H9 (cell line): ENCODE measurements at regions not wholly inside any gene's neighbourhood (a gene's known extent, or its start where the extent isn't known, plus 50 kb on each side); places are given as distances from the start of the nearest gene placed in this dataset.

Experiments
- DNase-seq: peaks from one replicate; pipeline ENCODE4 v3.0.0-alpha.2; 2017
- H2AFZ ChIP-seq: one replicate; pipeline ENCODE4 v1.6.1; 2013; ENCODE audit warnings: mild to moderate bottlenecking, low read length, control low read depth, moderate library complexity
- H2AK5ac ChIP-seq: 2 replicates; pipeline ENCODE4 v1.6.1; 2013; ENCODE audit warnings: low read length, control low read depth, mixed read lengths; ENCODE audit not compliant: insufficient read length
- H2BK120ac ChIP-seq: one replicate; pipeline ENCODE4 v1.6.1; 2013; ENCODE audit warnings: low read depth, mild to moderate bottlenecking, low read length, control low read depth, inconsistent platforms; ENCODE audit not compliant: poor library complexity, severe bottlenecking
- H2BK12ac ChIP-seq: 2 replicates; pipeline ENCODE4 v1.6.1; 2013; ENCODE audit warnings: low read length, control low read depth, mixed read lengths, low read depth; ENCODE audit not compliant: insufficient read length
- H2BK15ac ChIP-seq: 2 replicates; pipeline ENCODE4 v1.6.1; 2013; ENCODE audit warnings: low read depth, low read length, control low read depth
- H2BK20ac ChIP-seq: one replicate; pipeline ENCODE4 v1.6.1; 2013; ENCODE audit warnings: low read depth, mild to moderate bottlenecking, low read length, control low read depth, inconsistent platforms; ENCODE audit not compliant: poor library complexity, severe bottlenecking
- H2BK5ac ChIP-seq: 2 replicates; pipeline ENCODE4 v1.6.1; 2013; ENCODE audit warnings: low read length, control low read depth, mixed read lengths; ENCODE audit not compliant: insufficient read length
- H3K14ac ChIP-seq: 2 replicates; pipeline ENCODE4 v1.6.1; 2013; ENCODE audit warnings: low read length, control low read depth; ENCODE audit not compliant: insufficient read depth
- H3K18ac ChIP-seq: 2 replicates; pipeline ENCODE4 v1.6.1; 2013; ENCODE audit warnings: low read depth, mild to moderate bottlenecking, mixed read lengths, low read length, control low read depth; ENCODE audit not compliant: insufficient read length
- H3K23ac ChIP-seq: 2 replicates; pipeline ENCODE4 v1.6.1; 2013; ENCODE audit warnings: low read length, control low read depth, mixed read lengths, low read depth; ENCODE audit not compliant: insufficient read length
- H3K23me2 ChIP-seq: 2 replicates; pipeline ENCODE4 v1.6.1; 2013; ENCODE audit warnings: low read depth, mild to moderate bottlenecking, mixed read lengths, low read length, control low read depth; ENCODE audit not compliant: insufficient read length, poor library complexity, severe bottlenecking
- H3K27ac ChIP-seq: 2 replicates; pipeline ENCODE4 v1.5.1; 2013; ENCODE audit warnings: low read length, control low read depth, mixed read lengths, low read depth; ENCODE audit not compliant: insufficient read length
- H3K27me3 ChIP-seq: 2 replicates; pipeline ENCODE4 v1.6.1; 2013; ENCODE audit warnings: low read length, control low read depth, inconsistent platforms; ENCODE audit not compliant: insufficient read depth
- H3K4ac ChIP-seq: 2 replicates; pipeline ENCODE4 v1.6.1; 2013; ENCODE audit warnings: low read depth, mild to moderate bottlenecking, control low read depth, inconsistent platforms, low read length, moderate library complexity
- H3K4me1 ChIP-seq: 2 replicates; pipeline ENCODE4 v1.6.1; 2013; ENCODE audit warnings: low read length, control low read depth, inconsistent platforms; ENCODE audit not compliant: insufficient read depth
- H3K4me2 ChIP-seq: 2 replicates; pipeline ENCODE4 v1.6.1; 2013; ENCODE audit warnings: low read length, control low read depth, mixed read lengths; ENCODE audit not compliant: insufficient read length, insufficient read depth
- H3K56ac ChIP-seq: 2 replicates; pipeline ENCODE4 v1.6.1; 2013; ENCODE audit warnings: low read depth, mild to moderate bottlenecking, mixed read lengths, low read length, control low read depth; ENCODE audit not compliant: insufficient read length
- H3K79me1 ChIP-seq: 2 replicates; pipeline ENCODE4 v1.6.1; 2013; ENCODE audit warnings: low read depth, mild to moderate bottlenecking, moderate library complexity, low read length, control low read depth, inconsistent platforms; ENCODE audit not compliant: insufficient read depth, poor library complexity, severe bottlenecking
- H3K79me2 ChIP-seq: 2 replicates; pipeline ENCODE4 v1.6.1; 2013; ENCODE audit warnings: low read length, control low read depth, inconsistent platforms; ENCODE audit not compliant: insufficient read depth
- H3K9ac ChIP-seq: 2 replicates; pipeline ENCODE4 v1.6.1; 2013; ENCODE audit warnings: low read length, control low read depth, mixed read lengths; ENCODE audit not compliant: insufficient read length; ENCODE audit errors: extremely low read depth
- H3K9me3 ChIP-seq: one replicate; pipeline ENCODE4 v1.6.1; 2013; ENCODE audit warnings: low read depth, low read length, inconsistent platforms; ENCODE audit not compliant: control insufficient read depth
- H3T11ph ChIP-seq: one replicate; pipeline ENCODE4 v1.6.1; 2013; ENCODE audit warnings: mild to moderate bottlenecking, low read length, control low read depth, inconsistent platforms
- H4K20me1 ChIP-seq: one replicate; pipeline ENCODE4 v1.6.1; 2013; ENCODE audit not compliant: control insufficient read depth, insufficient read length, insufficient read depth
- H4K5ac ChIP-seq: 2 replicates; pipeline ENCODE4 v1.6.1; 2013; ENCODE audit warnings: low read depth, mild to moderate bottlenecking, mixed read lengths, low read length, control low read depth; ENCODE audit not compliant: insufficient read length
- H4K8ac ChIP-seq: replicated peaks from 2 replicates; pipeline ENCODE4 v1.6.1; 2013; ENCODE audit warnings: low read length, control low read depth, mixed read lengths, low read depth; ENCODE audit not compliant: insufficient read length
- H4K91ac ChIP-seq: 2 replicates; pipeline ENCODE4 v1.6.1; 2013; ENCODE audit warnings: low read depth, mild to moderate bottlenecking, moderate library complexity, mixed read lengths, low read length, control low read depth; ENCODE audit not compliant: insufficient read length
- H3K27ac Mint-ChIP-seq, 3 experiments: 2 replicates in 2 of 3; 3 replicates in 1 of 3; pipeline ENCODE4 v1.8.0; 2020 to 2021; ENCODE audit warnings: mixed read lengths in 3 of 3, mild to moderate bottlenecking in 1 of 3, moderate library complexity in 1 of 3
- H3K27me3 Mint-ChIP-seq: 2 replicates; pipeline ENCODE4 v1.8.0; 2021; ENCODE audit warnings: low read depth, mild to moderate bottlenecking, moderate library complexity, mixed read lengths
- H3K36me3 Mint-ChIP-seq, 3 experiments: 2 replicates in 2 of 3; 3 replicates in 1 of 3; pipeline ENCODE4 v1.8.0; 2020 to 2021; ENCODE audit warnings: low read depth in 3 of 3, mixed read lengths in 3 of 3; ENCODE audit not compliant: insufficient read depth in 1 of 3
- H3K4me1 Mint-ChIP-seq, 2 experiments: 2 replicates each; pipeline ENCODE4 v1.8.0; 2020; ENCODE audit warnings: mixed read lengths in 2 of 2
- H3K4me3 Mint-ChIP-seq, 2 experiments: 2 replicates in 1 of 2; 3 replicates in 1 of 2; pipeline ENCODE4 v1.8.0; 2020 to 2021; ENCODE audit warnings: mild to moderate bottlenecking in 2 of 2, mixed read lengths in 2 of 2, moderate library complexity in 1 of 2
- H3K9me3 Mint-ChIP-seq, 2 experiments: 2 replicates in 1 of 2; 3 replicates in 1 of 2; pipeline ENCODE4 v1.8.0; 2020; ENCODE audit warnings: mild to moderate bottlenecking in 2 of 2, mixed read lengths in 2 of 2, moderate library complexity in 1 of 2
- CTCF ChIP-seq: fragments of 200-600 bp; sonication (generic); conservative IDR thresholded peaks from 3 replicates; pipeline ENCODE4 v1.8.0; 2021; ENCODE audit warnings: antibody characterized with exemption, mild to moderate bottlenecking
- WGBS: extraction: QIAGEN DNeasy Blood & Tissue Kit; methylation state at CpG from one replicate; pipeline ENCODE4 v1.1.7; 2013; ENCODE audit warnings: missing lambda C conversion rate, low lambda C conversion rate, mixed read lengths; ENCODE audit not compliant: insufficient read length; ENCODE audit errors: extremely low coverage; 5-methylcytosine and 5-hydroxymethylcytosine counted together

GRCh38 chr2:9700109-9700495 is 69.3 kb upstream of the YWHAQ start:
- Histone ChIP-seq H4K5ac (no peak overlapping the region), H2AK5ac (no peak overlapping the region), H2BK120ac (no peak overlapping the region), H3K4me1 (no peaks in the 10 kb centered on the region), H3K4ac (no peak overlapping the region), H3T11ph (no peak overlapping the region), H3K79me1 (no peaks in the 10 kb centered on the region), H3K9ac (no peak overlapping the region), H2AFZ (no peak overlapping the region), H2BK12ac (no peak overlapping the region), H3K27me3 (no peaks in the 10 kb centered on the region), H4K8ac (no peak overlapping the region), H3K4me2 (no peak overlapping the region), H4K91ac (no peak overlapping the region), H3K14ac (no peak overlapping the region), H4K20me1 (no peaks in the 10 kb centered on the region), H3K27ac (no peak overlapping the region), H3K79me2 (no peaks in the 10 kb centered on the region), H2BK15ac (no peak overlapping the region), H3K18ac (no peak overlapping the region), H3K23ac (no peak overlapping the region), H2BK5ac (no peak overlapping the region), H2BK20ac (no peak overlapping the region), H3K56ac (no peak overlapping the region), H3K9me3 (no peaks in the 10 kb centered on the region), H3K23me2 (peaks cover 2% of the 10 kb centered on the region)
- Mint-ChIP-seq H3K27ac (no peak overlapping the region), H3K27me3 (peaks cover 3% of the 10 kb centered on the region), H3K4me1 (peaks cover 7 to 10% of the 10 kb centered on the region in 2 experiments), H3K4me3 (no peak overlapping the region), H3K9me3 (no peaks in the 10 kb centered on the region), H3K36me3 (no peaks in the 10 kb centered on the region)
- DNase-seq = no peak
- no CpG with 5 or more reads among the region's 4 CpGs for WGBS
- no peak for TF ChIP-seq CTCF
